ENCODE measurements at regions not wholly inside any gene's neighbourhood (a gene's known extent, or its start where the extent isn't known, plus 50 kb on each side); places are given as distances from the start of the nearest gene placed in this dataset.

GRCh38 chr15:39287322-39288195 lies 293.3 kb upstream of the THBS1 start:
- no peak for DNase-seq

- DNase-seq: peak; percentile 46
These were observed 290.0 kb upstream of the THBS1 start for GRCh38 chr15:39290711-39291435.

GRCh38 chr15:39291690-39292089 lies 289.2 kb upstream of the THBS1 start:
- DNase-seq: no peak

GRCh38 chr15:39296955-39297354 lies 283.9 kb upstream of the THBS1 start:
- no peak for DNase-seq

DNA sequence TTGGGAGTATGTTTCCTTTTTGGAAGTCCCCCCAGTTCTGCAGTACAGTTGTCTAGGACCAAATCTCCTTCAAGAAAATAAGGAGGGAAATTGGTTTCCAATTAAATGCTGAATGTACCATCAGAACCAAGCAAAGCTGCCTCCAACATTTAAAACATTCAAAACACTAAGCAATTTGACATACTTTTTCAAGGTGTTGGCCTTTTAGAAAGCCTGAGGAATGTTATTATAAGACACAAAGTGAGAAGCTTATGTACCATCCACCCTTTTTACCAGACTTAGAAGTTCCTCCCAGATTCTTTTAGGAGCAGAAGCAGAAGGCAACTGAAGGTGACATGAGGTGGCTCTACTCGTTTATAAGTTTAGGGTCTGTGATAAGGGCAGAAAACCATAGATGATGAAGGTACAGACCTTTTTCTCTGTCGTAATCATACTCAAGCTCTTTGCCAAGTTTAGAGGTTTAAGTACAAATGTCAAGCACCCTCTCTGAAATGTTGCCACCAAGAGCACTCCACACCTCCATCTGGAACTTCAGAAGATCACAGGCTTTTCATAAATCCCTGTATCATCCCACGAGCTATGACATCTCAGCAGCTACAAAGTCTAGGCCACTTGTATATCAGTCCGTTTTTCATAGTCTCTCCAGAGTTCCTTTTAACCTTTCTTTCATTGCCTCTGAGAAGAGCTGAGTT lies 282.5 kb upstream of the THBS1 start:
- DNase-seq: no peak

DNA sequence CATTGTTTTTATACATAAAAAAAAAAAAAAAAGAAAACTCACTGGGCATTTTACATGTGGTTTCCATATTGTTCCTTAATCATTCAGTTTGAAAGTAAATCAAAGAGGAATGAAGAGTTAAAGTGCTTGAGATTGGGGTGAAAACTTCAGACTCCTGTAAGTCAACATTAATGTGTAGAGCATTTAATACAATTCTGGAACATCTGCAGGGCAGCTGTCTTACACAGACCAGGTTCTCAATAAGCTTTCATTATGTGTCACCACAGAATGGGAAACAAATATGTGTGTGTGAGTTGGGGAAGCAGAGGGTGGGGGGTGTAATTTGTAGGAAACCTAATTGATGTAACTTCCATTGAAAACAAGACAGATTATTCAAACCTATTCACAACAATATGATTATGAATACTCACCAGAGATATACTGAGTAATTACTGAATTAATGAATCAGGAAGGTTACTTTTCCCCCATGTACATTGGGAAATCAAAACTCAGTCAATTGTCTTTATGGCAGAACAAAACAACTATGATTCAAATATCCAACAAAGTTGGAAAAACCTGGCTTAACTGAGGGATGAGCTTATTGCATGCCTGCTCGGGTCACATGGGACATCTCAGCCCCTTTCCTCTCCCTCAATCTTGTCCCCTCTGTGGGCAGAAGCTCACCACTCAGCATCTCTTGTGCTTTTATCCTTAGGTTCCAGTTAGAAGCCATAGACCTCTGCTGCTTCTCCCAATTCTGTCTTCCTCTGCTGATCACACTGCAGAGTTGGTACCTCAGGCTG lies 281.2 kb upstream of the THBS1 start:
- DNase-seq: no peak

DNA sequence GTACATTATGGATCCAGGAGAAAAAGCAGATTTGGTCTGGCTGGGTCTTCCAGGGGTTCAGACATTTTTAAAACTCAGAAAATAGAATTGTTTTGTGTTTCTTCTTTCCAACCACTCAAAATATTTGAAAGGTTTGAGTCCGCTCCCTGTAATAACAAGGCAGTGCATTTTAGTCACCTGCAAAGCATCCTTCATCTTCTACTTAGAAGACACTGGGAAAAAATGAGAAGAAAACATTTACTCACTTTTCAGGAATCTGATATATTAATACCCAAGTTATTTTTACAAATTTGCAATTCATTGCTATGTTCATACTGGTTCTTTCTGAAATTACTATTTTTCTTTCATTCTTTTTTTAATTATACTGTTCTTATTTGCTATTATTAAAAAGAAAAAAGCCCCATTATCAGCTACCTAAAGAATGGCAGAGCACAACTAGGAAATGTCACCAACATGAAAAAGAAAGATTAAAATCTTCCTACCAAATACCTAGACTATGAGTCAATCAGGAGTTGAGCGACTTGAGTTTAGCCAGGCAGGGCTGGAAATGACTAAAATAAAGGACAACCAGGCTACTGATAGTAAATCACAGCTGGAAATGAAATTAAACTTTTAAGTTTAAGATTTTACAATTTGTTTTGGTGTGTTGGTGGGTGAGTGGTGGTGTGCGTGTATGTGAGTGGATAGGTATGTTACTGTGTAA lies 280.3 kb upstream of the THBS1 start:
- DNase-seq: no peak

DNA sequence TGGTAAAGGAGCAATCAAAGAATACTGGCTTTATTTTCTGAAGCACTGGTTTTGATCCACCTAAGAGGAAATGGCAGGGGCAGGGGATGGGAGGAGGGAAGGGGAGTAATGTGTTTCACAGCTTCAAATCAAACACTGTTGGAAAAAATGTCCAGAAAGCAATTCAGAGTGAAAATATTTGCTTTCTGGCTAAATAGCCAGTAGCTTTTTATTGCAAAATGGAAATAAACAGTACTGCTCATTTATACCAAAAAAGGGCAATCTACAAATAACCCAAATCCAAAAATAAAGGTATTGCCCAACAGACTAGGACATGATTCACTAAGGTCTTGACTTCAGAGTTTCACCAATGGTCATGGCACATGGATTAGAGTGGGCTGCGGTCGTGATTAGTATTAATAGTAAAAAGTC lies 279.3 kb upstream of the THBS1 start:
- DNase-seq: no peak

- DNase-seq: no peak
These were observed 277.9 kb upstream of the THBS1 start for GRCh38 chr15:39302936-39303335.

DNA sequence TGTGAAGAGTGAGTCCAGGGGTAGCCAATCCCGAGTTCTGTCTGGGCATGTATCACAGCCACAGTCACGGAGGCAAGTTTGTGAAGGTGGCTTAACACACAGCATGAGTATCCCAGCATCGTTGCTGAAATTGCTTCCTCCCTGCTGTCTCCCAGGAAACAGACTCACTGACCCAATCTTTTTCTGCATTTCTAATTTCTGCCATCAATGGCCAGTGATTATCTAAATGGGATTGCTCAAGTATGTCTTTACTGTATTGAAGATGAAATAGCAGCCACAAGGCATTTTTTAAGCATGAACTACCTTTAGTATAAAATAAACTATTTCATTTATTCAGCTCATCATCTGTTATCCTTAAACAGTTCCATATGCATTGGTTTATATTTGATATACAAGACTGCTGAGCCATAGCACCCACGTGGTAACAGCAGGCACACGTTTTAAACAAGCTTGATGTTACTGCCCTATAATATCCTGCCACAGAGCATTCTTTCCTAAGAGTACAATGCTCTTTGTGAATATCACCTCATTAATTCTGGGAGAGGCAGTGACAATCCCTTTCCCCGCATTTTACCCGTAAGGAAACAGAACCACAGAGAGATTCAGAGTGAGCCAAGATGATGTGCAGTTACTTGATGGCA lies 276.6 kb upstream of the THBS1 start:
- DNase-seq: no peak

DNA sequence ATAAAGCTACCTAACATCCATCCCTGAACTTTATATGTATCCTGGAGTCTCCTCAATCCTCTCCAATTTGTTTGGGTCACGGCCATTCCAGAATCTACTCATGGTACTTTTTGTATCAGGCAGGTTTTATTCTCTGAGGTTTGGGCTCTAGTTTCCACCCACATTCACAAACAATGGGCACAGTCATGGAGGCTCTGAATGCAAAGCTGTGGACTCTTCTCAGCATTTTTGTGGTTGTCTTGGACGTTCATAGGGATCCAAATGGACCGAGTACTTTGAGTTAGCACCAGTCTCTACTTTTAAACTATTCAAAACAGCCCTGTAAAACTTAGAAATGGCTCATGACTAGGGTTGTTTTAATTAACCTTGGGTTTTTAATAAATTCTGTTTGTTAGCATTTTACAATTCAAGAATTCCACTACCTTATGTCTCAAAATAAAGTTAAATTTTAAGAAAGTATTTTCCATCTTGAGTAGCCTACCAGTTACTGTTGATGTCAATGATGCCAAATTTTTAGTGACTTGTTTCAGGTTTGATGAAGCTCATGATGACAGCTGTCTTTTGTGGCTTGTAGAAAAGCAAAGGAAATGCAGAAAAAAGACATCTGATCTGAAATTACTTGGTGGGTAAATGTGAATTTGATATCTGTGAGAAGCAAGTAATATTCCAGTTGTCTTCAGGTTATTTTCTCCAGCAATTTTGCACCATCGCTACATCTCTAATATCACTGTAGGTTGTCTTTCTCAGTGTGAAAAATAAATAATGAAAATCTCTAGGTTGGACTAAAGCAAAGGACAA lies 275.7 kb upstream of the THBS1 start:
- no peak for DNase-seq

- no peak for DNase-seq
These were observed 270.2 kb upstream of the THBS1 start for GRCh38 chr15:39310633-39311032.

DNA sequence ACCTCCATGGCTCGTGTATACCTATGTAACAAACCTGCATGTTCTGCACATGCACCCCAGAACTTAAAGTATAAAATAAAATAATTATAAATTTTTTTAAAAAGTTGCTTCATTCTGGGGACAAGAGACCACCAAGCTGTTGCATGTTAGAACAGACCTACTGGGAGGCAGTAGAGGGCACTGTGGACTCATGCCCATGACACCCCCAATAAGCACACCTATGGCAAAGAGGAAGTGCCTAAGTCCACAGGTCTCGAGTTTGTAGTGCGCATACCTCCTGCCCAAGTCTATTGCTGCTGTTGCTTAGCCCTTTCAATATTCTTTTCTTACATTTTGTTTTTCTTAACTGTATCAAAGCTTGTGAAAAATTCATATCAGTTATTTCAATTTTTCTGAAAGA lies 267.9 kb upstream of the THBS1 start:
- DNase-seq: no peak

- DNase-seq: no peak
These were observed 267.4 kb upstream of the THBS1 start for GRCh38 chr15:39313467-39313866.

DNA sequence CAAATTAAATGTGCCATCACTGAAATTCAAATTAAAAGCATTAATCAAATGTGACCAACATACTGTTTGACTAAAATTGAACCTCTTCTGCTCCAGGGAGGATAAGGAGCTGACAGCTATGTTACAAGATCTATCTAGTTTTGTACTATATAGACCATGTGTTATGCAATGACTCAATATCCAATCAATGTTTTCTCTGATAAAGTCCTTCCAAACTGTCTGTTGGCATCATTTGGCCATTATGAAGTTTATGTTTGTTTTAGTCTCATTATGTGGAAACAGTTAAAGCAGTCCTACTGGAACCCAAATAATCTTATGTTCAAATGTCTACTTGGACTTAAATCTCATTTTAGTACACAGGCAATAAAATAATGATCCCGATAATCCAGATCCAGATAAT lies 267.0 kb upstream of the THBS1 start:
- DNase-seq: no peak

DNA sequence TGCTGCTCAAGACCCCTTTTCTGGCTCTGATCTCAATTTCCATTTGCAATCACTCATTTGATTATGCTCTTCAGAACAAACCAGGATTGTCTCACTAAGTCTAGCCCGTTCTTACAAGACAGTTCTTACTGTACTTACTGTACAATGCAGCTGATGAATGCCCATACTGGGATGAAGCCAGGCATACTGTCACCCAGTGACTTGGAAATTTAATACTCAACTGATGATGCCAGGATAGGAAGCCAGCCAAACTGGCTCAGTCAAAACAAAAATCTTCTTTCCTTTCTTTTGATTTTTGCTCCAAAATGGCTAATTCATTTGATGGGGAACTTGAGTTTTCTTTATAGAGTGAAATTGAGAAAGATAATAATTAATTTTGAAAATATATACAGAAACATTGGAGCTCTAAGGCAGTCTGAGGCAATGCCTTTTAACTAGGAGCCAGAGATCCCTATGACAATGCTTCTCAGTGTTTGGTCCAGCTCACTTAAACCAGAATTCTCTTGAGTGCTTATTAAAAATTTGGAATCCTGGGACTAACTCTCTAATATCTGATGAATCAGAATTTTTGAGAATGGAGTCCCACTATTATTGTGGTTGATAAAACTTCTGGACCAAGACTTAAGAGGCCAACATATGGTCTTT lies 265.6 kb upstream of the THBS1 start:
- no peak for DNase-seq

DNA sequence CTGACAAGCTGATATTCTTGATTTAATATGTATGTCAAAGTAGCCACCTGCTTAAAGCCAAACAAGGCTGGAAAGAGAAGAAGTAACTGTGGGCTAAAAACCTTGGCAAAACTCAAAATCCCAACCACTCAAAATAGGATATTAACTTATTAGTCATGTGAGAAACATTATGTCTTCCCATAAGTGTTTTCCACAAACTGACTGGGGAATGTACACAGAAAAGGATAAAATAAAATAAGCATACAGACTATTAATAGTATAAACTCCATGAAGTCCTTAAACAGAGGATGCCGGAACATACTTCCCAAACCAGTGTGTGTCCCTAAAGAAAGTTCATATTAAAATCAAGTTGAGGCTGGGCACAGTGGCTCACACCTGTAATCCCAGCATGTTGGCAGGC lies 263.7 kb upstream of the THBS1 start:
- DNase-seq: no peak

GRCh38 chr15:39318231-39318630 lies 262.6 kb upstream of the THBS1 start:
- no peak for DNase-seq

- no peak for DNase-seq
These were observed 260.5 kb upstream of the THBS1 start for GRCh38 chr15:39320355-39320754.

GRCh38 chr15:39320886-39321285 lies 260.0 kb upstream of the THBS1 start:
- DNase-seq: no peak
